Stomach (tissue), 4 donors: ENCODE measurements at regions not wholly inside any gene's neighbourhood (a gene's known extent, or its start where the extent isn't known, plus 50 kb on each side); places are given as distances from the start of the nearest gene placed in this dataset.

ENCODE experiments used
- EP300 ChIP-seq: sonication (generic); formaldehyde crosslinking; IDR thresholded peaks from one replicate; pipeline ENCODE4 v1.6.1; 2017; ENCODE audit warnings: antibody characterized with exemption
- POLR2A ChIP-seq, 4 donors: fragments of 450-650 bp; IDR thresholded peaks; one replicate each; pipeline ENCODE4 v1.6.1; 2016; ENCODE audit warnings: antibody characterized with exemption in 4 of 4, control low read depth in 2 of 4, mild to moderate bottlenecking in 1 of 4, moderate library complexity in 1 of 4
- POLR2AphosphoS5 ChIP-seq, 3 donors: sonication (generic); formaldehyde crosslinking; IDR thresholded peaks; one replicate each; pipeline ENCODE4 v1.6.1; 2016; ENCODE audit warnings: antibody characterized with exemption in 3 of 3
- TF ChIP-seq, protein P1 (sequence below), 7 experiments: fragments of 450-650 bp in 4 of 7; fragments of 200-600 bp in 3 of 7; sonication (generic) in 3 of 7; IDR thresholded peaks; one replicate each; pipeline ENCODE4 v1.5.1; 2016 to 2019; ENCODE audit warnings: antibody characterized with exemption in 7 of 7, control low read depth in 2 of 7, mild to moderate bottlenecking in 1 of 7

DNA sequence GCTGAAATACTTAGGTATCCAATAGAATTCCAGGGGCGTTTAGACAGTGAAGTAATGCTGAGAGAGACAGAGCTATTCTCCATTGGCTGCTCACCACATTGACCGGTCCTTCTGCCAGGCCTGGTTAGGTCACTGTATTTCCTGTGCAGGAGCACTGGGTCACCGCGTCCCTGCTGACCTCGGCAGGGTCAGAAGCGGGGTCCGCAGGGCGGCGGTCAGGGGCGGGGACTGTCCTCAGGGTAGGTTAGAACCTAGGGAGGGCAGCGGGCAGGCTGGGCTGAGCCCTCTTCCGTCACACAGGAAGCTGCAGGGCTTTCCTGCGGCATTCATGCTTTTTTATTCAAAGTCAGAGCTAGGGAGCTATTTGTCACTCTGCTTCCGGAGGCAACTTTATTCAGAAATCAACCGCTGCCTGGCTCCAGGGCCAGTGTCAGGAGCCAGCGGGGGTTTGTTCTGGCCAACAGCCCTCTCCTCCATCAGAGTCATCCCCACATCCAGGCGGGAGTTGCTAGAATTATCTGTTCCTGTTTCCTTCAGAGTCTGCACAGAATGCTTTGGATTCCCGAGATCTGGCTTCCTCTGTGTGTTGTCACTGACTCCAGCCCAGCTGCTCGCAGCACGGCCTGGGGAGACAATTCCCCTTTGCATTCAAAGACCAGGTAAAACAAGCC, 81.2 kb upstream of the WASF3 start:
- no peak for TF ChIP-seq POLR2A (IDR thresholded peaks at IDR 0.05)
- no peak for TF ChIP-seq POLR2AphosphoS5 (IDR thresholded peaks at IDR 0.05)
- TF ChIP-seq, protein P1, sequence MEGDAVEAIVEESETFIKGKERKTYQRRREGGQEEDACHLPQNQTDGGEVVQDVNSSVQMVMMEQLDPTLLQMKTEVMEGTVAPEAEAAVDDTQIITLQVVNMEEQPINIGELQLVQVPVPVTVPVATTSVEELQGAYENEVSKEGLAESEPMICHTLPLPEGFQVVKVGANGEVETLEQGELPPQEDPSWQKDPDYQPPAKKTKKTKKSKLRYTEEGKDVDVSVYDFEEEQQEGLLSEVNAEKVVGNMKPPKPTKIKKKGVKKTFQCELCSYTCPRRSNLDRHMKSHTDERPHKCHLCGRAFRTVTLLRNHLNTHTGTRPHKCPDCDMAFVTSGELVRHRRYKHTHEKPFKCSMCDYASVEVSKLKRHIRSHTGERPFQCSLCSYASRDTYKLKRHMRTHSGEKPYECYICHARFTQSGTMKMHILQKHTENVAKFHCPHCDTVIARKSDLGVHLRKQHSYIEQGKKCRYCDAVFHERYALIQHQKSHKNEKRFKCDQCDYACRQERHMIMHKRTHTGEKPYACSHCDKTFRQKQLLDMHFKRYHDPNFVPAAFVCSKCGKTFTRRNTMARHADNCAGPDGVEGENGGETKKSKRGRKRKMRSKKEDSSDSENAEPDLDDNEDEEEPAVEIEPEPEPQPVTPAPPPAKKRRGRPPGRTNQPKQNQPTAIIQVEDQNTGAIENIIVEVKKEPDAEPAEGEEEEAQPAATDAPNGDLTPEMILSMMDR (IDR thresholded peaks at IDR 0.05), result no peak
- TF ChIP-seq EP300, result no peak
